IPS-NIHi7 (cell line): ENCODE measurements at regions not wholly inside any gene's neighbourhood (a gene's known extent, or its start where the extent isn't known, plus 50 kb on each side); places are given as distances from the start of the nearest gene placed in this dataset.
"Not testable (repeated sequence)": the region's sequence is repeated elsewhere in the genome, so short reads cannot be mapped to it uniquely, and the experiment has no call there.

ENCODE experiments used
- DNase-seq: peaks from one replicate; pipeline ENCODE4 v3.0.0; 2012; ENCODE audit warnings: mixed read lengths; ENCODE audit errors: extremely low spot score

DNA sequence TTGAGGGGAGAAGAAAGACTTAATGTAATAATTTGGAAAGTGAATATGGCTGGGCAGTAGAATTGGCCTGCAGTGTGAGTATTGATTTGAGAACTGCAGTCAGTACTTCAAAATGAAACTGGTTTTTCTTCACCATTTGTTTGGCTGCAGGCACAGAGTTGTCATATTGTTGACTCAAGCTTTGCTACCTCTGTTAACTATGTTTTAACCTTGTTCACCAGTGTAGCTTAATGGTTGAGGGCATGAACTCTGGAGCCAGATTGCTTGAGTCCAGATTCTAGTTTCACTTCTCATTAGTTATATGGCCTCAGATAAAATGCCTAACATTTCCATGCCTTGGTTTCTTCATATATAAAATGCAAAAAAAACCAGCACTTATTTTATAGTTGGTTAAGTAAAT lies 64.1 kb downstream of the CFAP44 start:
- DNase-seq: no peak

DNA sequence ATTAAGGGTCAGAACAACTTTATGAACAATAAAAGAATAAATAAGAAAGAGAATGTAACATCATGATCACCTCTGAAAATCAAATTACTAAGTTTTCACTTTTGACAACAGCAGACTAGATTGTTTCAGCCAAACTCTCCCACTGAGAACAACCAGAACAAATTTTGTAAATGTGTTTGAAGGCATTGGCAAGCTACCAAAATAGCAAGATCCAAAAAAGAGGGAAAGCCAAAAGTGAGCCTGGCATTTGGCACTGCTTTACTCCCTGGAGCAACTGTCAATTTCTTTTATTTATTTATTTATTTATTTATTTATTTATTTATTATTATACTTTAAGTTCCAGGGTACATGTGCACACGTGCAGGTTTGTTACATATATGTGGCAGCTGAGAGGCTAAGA lies 67.2 kb downstream of the CFAP44 start:
- no peak for DNase-seq

DNA sequence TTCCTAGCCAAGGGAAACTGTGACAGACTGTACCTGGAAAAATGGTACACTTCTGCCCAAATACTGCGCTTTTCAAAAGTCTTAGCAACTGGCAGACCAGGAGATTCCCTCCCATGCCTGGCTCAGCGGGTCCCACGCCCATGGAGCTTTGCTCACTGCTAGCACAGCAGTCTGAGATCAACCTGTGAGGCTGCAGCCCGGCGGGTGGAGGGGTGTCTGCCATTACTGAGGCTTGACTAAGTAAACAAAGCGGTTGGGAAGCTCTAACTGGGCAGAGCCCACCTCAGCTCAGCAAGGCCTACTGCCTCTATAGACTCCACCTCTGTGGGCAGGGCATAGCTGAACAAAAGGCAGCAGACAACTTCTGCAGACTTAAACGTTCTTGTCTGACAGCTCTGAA lies 74.5 kb downstream of the CFAP44 start:
- not testable (repeated sequence) for DNase-seq

DNA sequence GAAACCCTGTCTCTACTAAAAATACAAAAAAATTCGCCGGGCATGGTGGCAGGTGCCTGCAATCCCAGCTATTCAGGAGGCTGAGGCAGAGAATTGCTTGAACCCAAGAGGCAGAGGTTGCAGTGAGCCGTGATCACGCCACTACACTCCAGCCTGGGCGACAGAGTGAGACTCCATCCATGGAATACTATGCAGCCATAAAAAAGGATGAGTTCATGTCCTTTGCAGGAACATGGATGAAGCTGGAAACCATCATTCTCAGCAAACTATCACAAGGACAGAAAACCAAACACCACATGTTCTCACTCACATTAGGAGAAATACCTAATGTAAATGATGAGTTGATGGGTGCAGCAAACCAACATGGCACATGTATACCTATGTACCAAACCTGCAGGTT lies 86.0 kb downstream of the CFAP44 start:
- not testable (repeated sequence) for DNase-seq

DNA sequence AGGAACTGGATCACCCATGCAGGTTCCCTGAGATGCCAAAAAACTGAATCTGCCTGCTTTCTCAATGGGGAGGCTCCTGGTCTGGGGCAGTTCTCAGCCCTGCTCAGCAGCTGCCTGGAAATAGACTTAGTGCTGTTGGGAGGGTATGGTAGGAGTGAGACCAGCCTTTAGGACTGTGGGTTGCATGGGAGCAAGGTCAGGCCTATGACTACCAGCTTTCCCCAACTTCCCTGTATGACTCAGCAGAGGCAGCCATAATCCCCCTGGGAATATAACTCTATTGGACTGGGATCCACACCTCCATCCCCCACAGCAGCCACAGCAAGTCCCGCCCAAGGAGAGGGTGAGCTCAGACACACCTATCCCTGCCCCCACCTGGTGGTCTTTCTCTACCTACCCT lies 87.0 kb downstream of the CFAP44 start:
- DNase-seq: no peak

DNA sequence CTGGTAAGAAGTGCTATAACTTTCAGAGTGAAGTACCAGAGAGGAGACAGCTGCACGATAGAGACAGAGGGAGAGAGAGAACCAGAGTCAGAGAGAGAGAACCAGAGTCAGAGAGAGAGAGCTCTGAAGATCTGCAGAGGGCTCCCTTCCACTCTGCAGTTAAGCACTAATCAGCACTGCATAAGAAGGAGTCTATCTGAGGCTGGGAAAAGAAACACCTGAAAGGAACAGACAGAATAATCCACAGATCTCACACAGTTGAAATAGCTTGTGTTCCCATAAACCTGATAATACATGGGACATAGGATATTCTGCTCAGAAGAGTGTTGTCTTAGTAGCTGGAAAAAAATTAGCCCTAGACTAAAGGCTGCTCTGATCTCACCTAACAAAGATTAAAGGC lies 87.6 kb downstream of the CFAP44 start:
- DNase-seq: no peak

DNA sequence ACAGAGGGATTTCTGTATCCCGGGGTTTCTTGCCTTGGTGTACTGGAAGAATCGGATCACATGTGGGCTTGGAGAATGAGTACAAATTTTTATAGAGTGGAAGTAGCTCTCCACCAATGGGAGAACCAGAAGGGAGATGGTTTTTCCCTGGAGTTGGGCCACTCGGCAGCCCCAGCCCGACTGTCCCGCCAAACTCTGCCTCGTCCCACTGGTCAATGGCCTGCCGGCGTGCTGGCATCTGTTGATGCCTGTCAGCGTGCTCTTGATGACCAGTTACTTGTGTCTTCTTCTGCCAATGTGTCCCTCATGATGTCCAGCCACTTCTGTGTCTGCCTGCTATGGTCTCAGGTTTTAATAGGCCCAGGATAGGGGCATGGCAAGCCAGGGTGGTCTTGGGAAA lies 100.5 kb downstream of the CFAP44 start:
- no peak for DNase-seq

DNA sequence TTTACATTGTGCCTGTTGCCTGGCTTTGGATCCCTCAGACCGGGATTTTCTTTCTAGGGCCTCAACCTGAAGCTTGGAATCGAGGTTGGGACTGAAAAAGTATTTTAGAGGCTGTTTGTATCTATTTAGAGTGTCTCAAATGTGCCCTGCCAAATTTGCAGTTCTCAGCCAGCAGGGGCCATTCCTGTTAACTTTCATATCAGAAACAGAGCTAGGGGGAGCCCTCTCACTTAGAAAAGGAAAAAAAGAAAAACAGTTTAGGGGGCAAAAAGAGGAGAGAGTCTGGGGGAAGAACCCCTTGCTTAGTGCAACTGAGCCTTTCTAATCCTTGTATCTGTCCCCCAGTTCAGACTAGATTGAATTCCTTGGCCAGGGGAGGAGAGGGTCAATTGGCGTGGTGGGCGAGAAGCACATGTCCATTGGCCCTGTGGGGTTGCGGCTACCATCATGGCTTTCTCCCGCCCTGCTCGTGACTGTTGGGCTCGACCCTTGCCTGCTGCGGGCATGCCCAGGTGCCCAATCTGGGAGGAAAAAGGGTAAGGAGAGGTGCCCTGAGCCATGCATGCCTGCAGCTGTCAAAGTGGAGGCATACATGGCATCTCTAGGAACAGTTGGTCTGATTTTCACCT lies 101.6 kb downstream of the CFAP44 start:
- peak; percentile 18 for DNase-seq
